HCT116 (cell line): ENCODE measurements at regions not wholly inside any gene's neighbourhood (a gene's known extent, or its start where the extent isn't known, plus 50 kb on each side); places are given as distances from the start of the nearest gene placed in this dataset.

Experiments used
- CBX3 ChIP-seq: IDR thresholded peaks from 2 replicates; pipeline ENCODE4 v1.6.1; 2012; ENCODE audit warnings: low read depth
- CTCF ChIP-seq, 3 experiments: fragments of 200-600 bp in 1 of 3; sonication (generic) in 1 of 3; IDR thresholded peaks in 2 of 3; conservative IDR thresholded peaks in 1 of 3; 2 replicates each; pipeline ENCODE4 v1.5.1; 2012 to 2017; ENCODE audit warnings: low read depth in 2 of 3, low read length in 2 of 3, antibody characterized with exemption in 1 of 3, borderline replicate concordance in 1 of 3, control low read depth in 1 of 3, mild to moderate bottlenecking in 1 of 3, mixed read lengths in 1 of 3, mixed run types in 1 of 3, moderate library complexity in 1 of 3; ENCODE audit not compliant: insufficient read depth in 1 of 3
- ELF1 ChIP-seq: IDR thresholded peaks from 2 replicates; pipeline ENCODE4 v1.6.1; 2012; ENCODE audit warnings: low read depth, borderline replicate concordance
- EZH2 ChIP-seq: fragments of 200-600 bp; sonication (generic); IDR thresholded peaks from 2 replicates; pipeline ENCODE4 v1.6.1; 2017; ENCODE audit warnings: antibody characterized with exemption, mixed run types
- EZH2phosphoT487 ChIP-seq: fragments of 200-600 bp; IDR thresholded peaks from 2 replicates; pipeline ENCODE4 v1.6.1; 2018; ENCODE audit warnings: antibody characterized with exemption, borderline replicate concordance
- FOSL1 ChIP-seq: IDR thresholded peaks from 2 replicates; pipeline ENCODE4 v1.6.1; 2012; ENCODE audit warnings: low read depth
- POLR2A ChIP-seq: IDR thresholded peaks from 2 replicates; pipeline ENCODE4 v1.7.0; 2011; ENCODE audit warnings: borderline replicate concordance; ENCODE audit not compliant: insufficient read depth, insufficient read length; ENCODE audit errors: extremely low read depth
- POLR2AphosphoS5 ChIP-seq: IDR thresholded peaks from 2 replicates; pipeline ENCODE4 v1.6.1; 2011; ENCODE audit warnings: mild to moderate bottlenecking, low read depth, low read length, moderate library complexity
- RAD21 ChIP-seq: IDR thresholded peaks from 2 replicates; pipeline ENCODE4 v1.6.1; 2012; ENCODE audit warnings: low read depth, mild to moderate bottlenecking
- REST ChIP-seq: IDR thresholded peaks from 2 replicates; pipeline ENCODE4 v1.6.1; 2012; ENCODE audit warnings: low read depth
- YY1 ChIP-seq: IDR thresholded peaks from 2 replicates; pipeline ENCODE4 v1.6.1; 2011; ENCODE audit warnings: low read length, low read depth, moderate library complexity, mild to moderate bottlenecking; ENCODE audit not compliant: insufficient replicate concordance; ENCODE audit errors: extremely low read depth
- ZBTB33 ChIP-seq: IDR thresholded peaks from 2 replicates; pipeline ENCODE4 v1.6.1; 2011; ENCODE audit warnings: mild to moderate bottlenecking, low read length, moderate library complexity; ENCODE audit not compliant: insufficient replicate concordance; ENCODE audit errors: extremely low read depth
- ZNF274 ChIP-seq: fragments of 200-500 bp; sonication (Bioruptor generic); IDR thresholded peaks from 2 replicates; pipeline ENCODE4 v1.6.1; 2014; ENCODE audit warnings: mild to moderate bottlenecking, low read depth, low read length, inconsistent platforms

GRCh38 chr10:130739016-130739756, 572.3 kb downstream of the TCERG1L start:
- TF ChIP-seq EZH2 (no peak), CTCF (IDR thresholded peaks at IDR 0.05 in 2 of 3, conservative IDR thresholded peaks at IDR 0.05 in 1 of 3; ENCODE audit: borderline replicate concordance in 1 of 3, insufficient read depth in 1 of 3, low read depth in 2 of 3, low read length in 2 of 3) (no peak), RAD21 (no peak), POLR2A (no peak), ELF1 (no peak), REST (no peak), POLR2AphosphoS5 (no peak), FOSL1 (no peak), ZBTB33 (no peak), CBX3 (no peak), ZNF274 (no peak), EZH2phosphoT487 (no peak), YY1 (no peak)
